ENCODE measurements at regions not wholly inside any gene's neighbourhood (a gene's known extent, or its start where the extent isn't known, plus 50 kb on each side); places are given as distances from the start of the nearest gene placed in this dataset.

GRCh38 chr15:20665653-20666052, 124.1 kb upstream of the GOLGA6L6 start:
- no peaks in the 10 kb centered on the region for H3K36me3 ChIP-seq (ENCODE audit: insufficient read depth, low read length)
- CTCF ChIA-PET, result no interaction called here
- no peaks in the 10 kb centered on the region for H3K36me3 Mint-ChIP-seq (ENCODE audit: low read depth)
- H3K27ac Mint-ChIP-seq, result no peak overlapping the region
- no peaks in the 10 kb centered on the region for H3K27me3 Mint-ChIP-seq
- H3K9me3 Mint-ChIP-seq, result no peaks in the 10 kb centered on the region
- no peaks in the 10 kb centered on the region for H3K9me3 ChIP-seq (ENCODE audit: control insufficient read depth in 1 of 2, insufficient read depth in 1 of 2, low read length in 2 of 2)
- H3K27ac ChIP-seq (ENCODE audit: low read depth in 1 of 2, low read length in 2 of 2), result no peak overlapping the region
- DNase-seq (no peak), ATAC-seq (ENCODE audit: poor library complexity) (no peak)
- no peaks in the 10 kb centered on the region for H3K4me1 Mint-ChIP-seq (ENCODE audit: low read depth)
- H3K4me3 Mint-ChIP-seq, result no peak overlapping the region
- intact Hi-C loops (cut with DNase I, micrococcal nuclease), result no loop called here
- H3K4me3 ChIP-seq (ENCODE audit: low read length), result no peak overlapping the region
- POLR2A ChIA-PET, result no interaction called here
- no peak for TF ChIP-seq CTCF (IDR thresholded peaks at IDR 0.05)
- H3K4me1 ChIP-seq (ENCODE audit: insufficient read depth, low read length), result no peaks in the 10 kb centered on the region
- peaks cover 0 to 12% of the 10 kb centered on the region in 2 experiments for H3K27me3 ChIP-seq (ENCODE audit: control insufficient read depth in 1 of 2, insufficient read depth in 2 of 2, low read length in 2 of 2)

GRCh38 chr15:20659265-20659664, 117.7 kb upstream of the GOLGA6L6 start:
- Mint-ChIP-seq H3K4me1 (ENCODE audit: low read depth) (no peaks in the 10 kb centered on the region), H3K4me3 (no peak overlapping the region), H3K27ac (no peak overlapping the region), H3K9me3 (no peaks in the 10 kb centered on the region), H3K36me3 (ENCODE audit: low read depth) (no peaks in the 10 kb centered on the region), H3K27me3 (no peaks in the 10 kb centered on the region)
- TF ChIP-seq CTCF (IDR thresholded peaks at IDR 0.05), result no peak
- peaks cover 0 to 5% of the 10 kb centered on the region in 2 experiments for H3K9me3 ChIP-seq (ENCODE audit: control insufficient read depth in 1 of 2, insufficient read depth in 1 of 2, low read length in 2 of 2)
- ChIA-PET CTCF (no interaction called here), POLR2A (no interaction called here)
- DNase-seq, result no peak
- peaks cover 0 to 17% of the 10 kb centered on the region in 2 experiments for H3K27me3 ChIP-seq (ENCODE audit: control insufficient read depth in 1 of 2, insufficient read depth in 2 of 2, low read length in 2 of 2)
- no peak overlapping the region for H3K4me3 ChIP-seq (ENCODE audit: low read length)
- H3K4me1 ChIP-seq (ENCODE audit: insufficient read depth, low read length), result no peaks in the 10 kb centered on the region
- no peak overlapping the region for H3K27ac ChIP-seq (ENCODE audit: low read depth in 1 of 2, low read length in 2 of 2)
- intact Hi-C loops (cut with DNase I, micrococcal nuclease), result no loop called here
- no peaks in the 10 kb centered on the region for H3K36me3 ChIP-seq (ENCODE audit: insufficient read depth, low read length)
- no peak for ATAC-seq (ENCODE audit: poor library complexity)

GRCh38 chr15:20658024-20658423, 116.4 kb upstream of the GOLGA6L6 start:
- peaks cover 0 to 5% of the 10 kb centered on the region in 2 experiments for H3K9me3 ChIP-seq (ENCODE audit: control insufficient read depth in 1 of 2, insufficient read depth in 1 of 2, low read length in 2 of 2)
- Mint-ChIP-seq H3K36me3 (ENCODE audit: low read depth) (no peaks in the 10 kb centered on the region), H3K4me3 (no peak overlapping the region), H3K4me1 (ENCODE audit: low read depth) (no peaks in the 10 kb centered on the region), H3K9me3 (no peaks in the 10 kb centered on the region), H3K27me3 (no peaks in the 10 kb centered on the region), H3K27ac (no peak overlapping the region)
- ATAC-seq (ENCODE audit: poor library complexity) (no peak), DNase-seq (no peak)
- ChIA-PET CTCF (interaction anchor here (1.0 to 1.1 kb wide), 2 partner anchors 9 to 15 kb away, joined by 3 to 4 read pairs; no protein-coding TSS in a partner anchor), POLR2A (no interaction called here)
- no peaks in the 10 kb centered on the region for H3K4me1 ChIP-seq (ENCODE audit: insufficient read depth, low read length)
- intact Hi-C loops (cut with DNase I, micrococcal nuclease), result no loop called here
- H3K27ac ChIP-seq (ENCODE audit: low read depth in 1 of 2, low read length in 2 of 2), result no peak overlapping the region
- H3K36me3 ChIP-seq (ENCODE audit: insufficient read depth, low read length), result no peaks in the 10 kb centered on the region
- no peak overlapping the region for H3K4me3 ChIP-seq (ENCODE audit: low read length)
- no peak for TF ChIP-seq CTCF (IDR thresholded peaks at IDR 0.05)
- peaks cover 0 to 11% of the 10 kb centered on the region in 2 experiments for H3K27me3 ChIP-seq (ENCODE audit: control insufficient read depth in 1 of 2, insufficient read depth in 2 of 2, low read length in 2 of 2)

All from CD4-positive, alpha-beta T cell (primary cell).